Gastroesophageal sphincter (tissue), 4 donors: ENCODE measurements at regions not wholly inside any gene's neighbourhood (a gene's known extent, or its start where the extent isn't known, plus 50 kb on each side); places are given as distances from the start of the nearest gene placed in this dataset.
A peak's percentile ranks its signal among the peaks of the same experiment; 100 is the strongest.

ENCODE experiments used
- ATAC-seq: fragments of 150-250 bp; one replicate; pipeline ENCODE4 v1.9.1; 2016; ENCODE audit warnings: mild to moderate bottlenecking, moderate library complexity
- H3K27ac ChIP-seq, 4 donors: fragments of 200-600 bp; sonication (generic) in 3 of 4; 1 replicate in 3 of 4; 2 replicates in 1 of 4; pipeline ENCODE4 v1.5.1; 2016 to 2019
- H3K27me3 ChIP-seq: fragments of 200-600 bp; sonication (generic); one replicate; pipeline ENCODE4 v1.5.1; 2019
- H3K36me3 ChIP-seq, 2 donors: fragments of 200-600 bp; sonication (generic); one replicate each; pipeline ENCODE4 v1.5.1; 2019; ENCODE audit warnings: control low read depth in 1 of 2
- H3K4me1 ChIP-seq, 3 donors: fragments of 200-600 bp; sonication (generic); 1 replicate in 2 of 3; 2 replicates in 1 of 3; pipeline ENCODE4 v1.5.1; 2016 to 2019; ENCODE audit warnings: control low read depth in 2 of 3
- H3K4me3 ChIP-seq, 2 donors: fragments of 200-600 bp; sonication (generic); one replicate each; pipeline ENCODE4 v1.5.1; 2019; ENCODE audit warnings: mild to moderate bottlenecking in 1 of 2, moderate library complexity in 1 of 2
- H3K9me3 ChIP-seq, 3 donors: fragments of 200-600 bp; sonication (generic); one replicate each; pipeline ENCODE4 v1.5.1; 2017 to 2019; ENCODE audit warnings: control low read depth in 2 of 3
- EP300 ChIP-seq: sonication (generic); formaldehyde crosslinking; IDR thresholded peaks from one replicate; pipeline ENCODE4 v1.6.1; 2017; ENCODE audit warnings: antibody characterized with exemption, mild to moderate bottlenecking
- POLR2A ChIP-seq, 2 donors: fragments of 450-650 bp; IDR thresholded peaks; one replicate each; pipeline ENCODE4 v1.6.1; 2017; ENCODE audit warnings: antibody characterized with exemption in 2 of 2, mild to moderate bottlenecking in 2 of 2, moderate library complexity in 1 of 2
- POLR2AphosphoS5 ChIP-seq: sonication (generic); formaldehyde crosslinking; IDR thresholded peaks from one replicate; pipeline ENCODE4 v1.6.1; 2017; ENCODE audit warnings: antibody characterized with exemption
- WGBS, 2 donors: methylation state at CpG; one replicate each; pipeline ENCODE4 v1.1.5; 2018; ENCODE audit warnings: low coverage in 1 of 2; 5-methylcytosine and 5-hydroxymethylcytosine counted together
- TF ChIP-seq, protein P1 (sequence below), 4 experiments: fragments of 200-600 bp in 2 of 4; fragments of 450-650 bp in 2 of 4; sonication (generic) in 1 of 4; IDR thresholded peaks; one replicate each; pipeline ENCODE4 v1.5.1; 2017 to 2019; ENCODE audit warnings: antibody characterized with exemption in 4 of 4, mild to moderate bottlenecking in 2 of 4, moderate library complexity in 2 of 4

DNA sequence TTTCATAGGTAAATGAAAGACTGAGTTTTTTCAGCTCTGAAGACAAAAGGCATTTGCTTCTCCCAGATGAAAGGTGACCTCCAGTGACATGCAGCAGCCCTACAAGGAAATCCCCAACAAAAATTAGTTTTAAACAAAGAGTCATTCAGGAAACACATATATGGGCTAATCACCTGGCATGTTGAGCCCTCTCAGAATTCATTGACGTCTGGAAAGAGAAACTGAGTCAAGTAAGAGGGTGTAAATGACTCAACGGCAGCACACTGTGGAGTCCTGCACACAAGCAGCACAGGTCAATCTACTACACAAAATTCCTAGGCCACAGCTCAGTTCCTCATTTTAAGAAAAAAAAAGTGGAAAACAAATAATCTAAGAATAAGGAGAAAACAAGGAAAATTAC is 592.3 kb downstream of the EPHA7 start:
- Histone ChIP-seq H3K4me3 (no peak overlapping the region), H3K27me3 (no peaks in the 10 kb centered on the region), H3K9me3 (no peaks in the 10 kb centered on the region), H3K36me3 (no peaks in the 10 kb centered on the region), H3K27ac (no peak overlapping the region), H3K4me1 (peaks cover 0 to 6% (median 0%) of the 10 kb centered on the region in 3 donors)
- no peak for TF ChIP-seq POLR2AphosphoS5
- TF ChIP-seq, protein P1, sequence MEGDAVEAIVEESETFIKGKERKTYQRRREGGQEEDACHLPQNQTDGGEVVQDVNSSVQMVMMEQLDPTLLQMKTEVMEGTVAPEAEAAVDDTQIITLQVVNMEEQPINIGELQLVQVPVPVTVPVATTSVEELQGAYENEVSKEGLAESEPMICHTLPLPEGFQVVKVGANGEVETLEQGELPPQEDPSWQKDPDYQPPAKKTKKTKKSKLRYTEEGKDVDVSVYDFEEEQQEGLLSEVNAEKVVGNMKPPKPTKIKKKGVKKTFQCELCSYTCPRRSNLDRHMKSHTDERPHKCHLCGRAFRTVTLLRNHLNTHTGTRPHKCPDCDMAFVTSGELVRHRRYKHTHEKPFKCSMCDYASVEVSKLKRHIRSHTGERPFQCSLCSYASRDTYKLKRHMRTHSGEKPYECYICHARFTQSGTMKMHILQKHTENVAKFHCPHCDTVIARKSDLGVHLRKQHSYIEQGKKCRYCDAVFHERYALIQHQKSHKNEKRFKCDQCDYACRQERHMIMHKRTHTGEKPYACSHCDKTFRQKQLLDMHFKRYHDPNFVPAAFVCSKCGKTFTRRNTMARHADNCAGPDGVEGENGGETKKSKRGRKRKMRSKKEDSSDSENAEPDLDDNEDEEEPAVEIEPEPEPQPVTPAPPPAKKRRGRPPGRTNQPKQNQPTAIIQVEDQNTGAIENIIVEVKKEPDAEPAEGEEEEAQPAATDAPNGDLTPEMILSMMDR (IDR thresholded peaks at IDR 0.05): no peak
- TF ChIP-seq EP300: no peak
- TF ChIP-seq POLR2A (IDR thresholded peaks at IDR 0.05): no peak
- WGBS, 2 donors: 78% methylated on average over 2 of the region's 2 CpGs; no CpG with 5 or more reads in 1 of the 2 donors
- no peak for ATAC-seq

- Histone ChIP-seq H3K4me3 (no peak overlapping the region), H3K36me3 (no peaks in the 10 kb centered on the region), H3K9me3 (no peaks in the 10 kb centered on the region), H3K4me1 (peaks cover 0 to 7% (median 0%) of the 10 kb centered on the region in 3 donors), H3K27me3 (no peaks in the 10 kb centered on the region), H3K27ac (no peak overlapping the region)
- WGBS, 2 donors: 69 to 77% methylated on average over 3 to 5 of the region's 5 CpGs
- ATAC-seq: no peak
- TF ChIP-seq, protein P1 (IDR thresholded peaks at IDR 0.05): no peak
- TF ChIP-seq POLR2A (IDR thresholded peaks at IDR 0.05) (no peak), POLR2AphosphoS5 (no peak), EP300 (no peak)
Measured at GRCh38 chr6:92826633-92827032, 592.7 kb downstream of the EPHA7 start.

GRCh38 chr6:92822222-92822621 is 597.1 kb downstream of the EPHA7 start:
- no peaks in the 10 kb centered on the region for H3K36me3 ChIP-seq
- no peak overlapping the region for H3K27ac ChIP-seq
- ATAC-seq: no peak
- no peak overlapping the region for H3K4me3 ChIP-seq
- no peaks in the 10 kb centered on the region for H3K9me3 ChIP-seq
- no peaks in the 10 kb centered on the region for H3K27me3 ChIP-seq
- peaks cover 0 to 7% (median 0%) of the 10 kb centered on the region in 3 donors for H3K4me1 ChIP-seq
- TF ChIP-seq EP300: no peak
- TF ChIP-seq POLR2AphosphoS5: no peak
- no peak for TF ChIP-seq POLR2A (IDR thresholded peaks at IDR 0.05)
- TF ChIP-seq, protein P1 (IDR thresholded peaks at IDR 0.05): no peak
- WGBS, 2 donors: 26 to 34% methylated on average over 4 of the region's 4 CpGs

GRCh38 chr6:92820601-92821000 is 598.8 kb downstream of the EPHA7 start:
- Histone ChIP-seq H3K9me3 (no peaks in the 10 kb centered on the region), H3K4me3 (no peak overlapping the region), H3K27ac (no peak overlapping the region), H3K36me3 (no peaks in the 10 kb centered on the region), H3K4me1 (peaks cover 0 to 7% (median 0%) of the 10 kb centered on the region in 3 donors), H3K27me3 (no peaks in the 10 kb centered on the region)
- 16 to 50% methylated on average over 4 to 6 of the region's 6 CpGs for WGBS, 2 donors
- no peak for ATAC-seq
- TF ChIP-seq POLR2AphosphoS5: no peak
- TF ChIP-seq POLR2A (IDR thresholded peaks at IDR 0.05): no peak
- TF ChIP-seq, protein P1 (IDR thresholded peaks at IDR 0.05): no peak
- TF ChIP-seq EP300: no peak

DNA sequence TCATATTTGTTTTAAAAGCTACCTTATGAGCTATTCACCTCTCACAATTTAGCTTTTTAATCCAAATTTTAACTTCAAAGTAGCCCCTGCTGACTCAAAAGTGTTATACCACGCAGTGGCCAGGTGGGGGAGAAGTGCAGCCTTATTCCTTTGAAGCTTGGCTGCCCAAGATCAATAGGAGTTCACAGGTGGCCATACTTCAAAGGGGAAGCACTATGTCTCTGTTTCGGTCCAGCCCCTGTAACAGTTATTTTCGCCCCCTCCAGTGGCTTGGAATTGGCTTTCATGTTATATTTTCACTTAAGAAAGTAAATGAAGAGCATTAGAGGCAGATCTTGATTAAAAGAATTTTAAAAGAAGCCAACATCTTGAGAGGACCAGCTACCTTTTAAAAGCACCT is 608.4 kb downstream of the EPHA7 start:
- no peak for TF ChIP-seq EP300
- TF ChIP-seq, protein P1 (IDR thresholded peaks at IDR 0.05): peak; percentile 37 to 67 (median 46)
- no peak overlapping the region for H3K4me3 ChIP-seq
- no peak for ATAC-seq
- H3K9me3 ChIP-seq: no peaks in the 10 kb centered on the region
- WGBS, 2 donors: 18 to 31% methylated on average over 2 to 3 of the region's 3 CpGs
- H3K27me3 ChIP-seq: no peaks in the 10 kb centered on the region
- no peaks in the 10 kb centered on the region for H3K36me3 ChIP-seq
- H3K27ac ChIP-seq: no peak overlapping the region
- H3K4me1 ChIP-seq: peaks cover 0 to 6% (median 2%) of the 10 kb centered on the region in 3 donors
